ENCODE measurements at regions not wholly inside any gene's neighbourhood (a gene's known extent, or its start where the extent isn't known, plus 50 kb on each side); places are given as distances from the start of the nearest gene placed in this dataset.

DNA sequence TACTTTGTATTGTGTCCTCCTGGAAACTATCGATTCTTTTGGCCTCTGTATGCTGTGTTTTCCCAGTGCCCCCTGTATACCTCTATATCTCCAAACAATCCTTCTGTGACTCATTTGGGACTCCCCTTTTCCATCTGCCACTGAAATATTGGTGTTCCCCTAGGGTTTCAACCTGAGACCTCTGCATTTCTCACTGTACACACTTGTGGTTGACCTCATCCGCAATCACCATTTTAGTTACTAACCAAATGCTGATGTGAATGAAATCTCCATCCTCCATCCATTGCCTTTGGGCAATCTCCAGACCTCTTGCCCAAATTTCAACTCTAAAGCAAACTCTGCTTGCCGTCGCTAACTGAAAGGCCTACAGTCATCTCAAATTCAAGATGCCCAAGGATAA lies 190.6 kb upstream of the PLET1 start:
- no peak for TF ChIP-seq NFRKB (IDR thresholded peaks at IDR 0.05)
- no peak for TF ChIP-seq SP1 (IDR thresholded peaks at IDR 0.05)
- TF ChIP-seq PKNOX1 (IDR thresholded peaks at IDR 0.05): no peak
- TF ChIP-seq ARNT (IDR thresholded peaks at IDR 0.05): no peak
- TF ChIP-seq BHLHE40 (IDR thresholded peaks at IDR 0.05; ENCODE audit: borderline replicate concordance): no peak
- TF ChIP-seq SUZ12 (IDR thresholded peaks at IDR 0.05): no peak
- no peak for TF ChIP-seq ZNF384 (IDR thresholded peaks at IDR 0.05)
- TF ChIP-seq HDGF (IDR thresholded peaks at IDR 0.05; ENCODE audit: borderline replicate concordance): no peak
- no peak for TF ChIP-seq TARDBP (IDR thresholded peaks at IDR 0.05)
